SU-DHL-6 (cell line): ENCODE measurements at regions not wholly inside any gene's neighbourhood (a gene's known extent, or its start where the extent isn't known, plus 50 kb on each side); places are given as distances from the start of the nearest gene placed in this dataset.

Source experiments
- EZH2phosphoT487 ChIP-seq: fragments of 200-600 bp; sonication (generic), shearing (Covaris generic); conservative IDR thresholded peaks from 2 replicates; pipeline ENCODE4 v1.6.1; 2018; ENCODE audit warnings: mild to moderate bottlenecking, antibody characterized with exemption, low read length, moderate library complexity, mixed read lengths
- TF ChIP-seq, protein P1 (sequence below): fragments of 200-600 bp; sonication (generic); IDR thresholded peaks from one replicate; pipeline ENCODE4 v1.5.1; 2017; ENCODE audit warnings: antibody characterized with exemption, mild to moderate bottlenecking, low read length, moderate library complexity; ENCODE audit not compliant: insufficient read depth, poor library complexity, severe bottlenecking

DNA sequence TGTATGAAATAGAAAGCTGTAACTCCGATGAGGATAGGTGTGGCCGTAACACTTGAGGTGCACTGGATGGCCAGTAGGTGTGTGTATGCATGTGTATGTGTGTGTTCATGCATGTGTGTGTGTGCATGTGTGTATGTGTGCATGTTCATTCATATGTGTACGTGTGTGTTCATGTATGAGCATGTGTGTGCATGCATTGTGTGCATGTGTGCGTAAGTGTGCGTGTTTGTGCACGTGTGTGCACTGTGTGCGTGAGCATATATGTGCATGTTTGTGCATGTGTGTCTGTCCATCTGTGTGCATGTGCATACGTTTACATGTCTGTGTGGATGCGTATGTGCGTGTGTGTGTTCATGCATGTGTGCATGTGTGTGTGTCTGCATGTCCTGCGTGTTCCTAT is 145.5 kb downstream of the C16orf95 start:
- TF ChIP-seq, protein P1, sequence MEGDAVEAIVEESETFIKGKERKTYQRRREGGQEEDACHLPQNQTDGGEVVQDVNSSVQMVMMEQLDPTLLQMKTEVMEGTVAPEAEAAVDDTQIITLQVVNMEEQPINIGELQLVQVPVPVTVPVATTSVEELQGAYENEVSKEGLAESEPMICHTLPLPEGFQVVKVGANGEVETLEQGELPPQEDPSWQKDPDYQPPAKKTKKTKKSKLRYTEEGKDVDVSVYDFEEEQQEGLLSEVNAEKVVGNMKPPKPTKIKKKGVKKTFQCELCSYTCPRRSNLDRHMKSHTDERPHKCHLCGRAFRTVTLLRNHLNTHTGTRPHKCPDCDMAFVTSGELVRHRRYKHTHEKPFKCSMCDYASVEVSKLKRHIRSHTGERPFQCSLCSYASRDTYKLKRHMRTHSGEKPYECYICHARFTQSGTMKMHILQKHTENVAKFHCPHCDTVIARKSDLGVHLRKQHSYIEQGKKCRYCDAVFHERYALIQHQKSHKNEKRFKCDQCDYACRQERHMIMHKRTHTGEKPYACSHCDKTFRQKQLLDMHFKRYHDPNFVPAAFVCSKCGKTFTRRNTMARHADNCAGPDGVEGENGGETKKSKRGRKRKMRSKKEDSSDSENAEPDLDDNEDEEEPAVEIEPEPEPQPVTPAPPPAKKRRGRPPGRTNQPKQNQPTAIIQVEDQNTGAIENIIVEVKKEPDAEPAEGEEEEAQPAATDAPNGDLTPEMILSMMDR: no peak
- no peak for TF ChIP-seq EZH2phosphoT487
